A673 (cell line): ENCODE measurements at regions not wholly inside any gene's neighbourhood (a gene's known extent, or its start where the extent isn't known, plus 50 kb on each side); places are given as distances from the start of the nearest gene placed in this dataset.

Source experiments
- BruUV-seq: library from RNA; stranded (reverse); fragments of 400-500 nt; replicated peaks from 2 replicates; lab custom pipeline; 2021; lab: Mats Ljungman, UMichigan
- CTCF ChIA-PET: fragments of 300-600 bp; sonication (Branson Sonifier 250); formaldehyde crosslinking; loops from one replicate; lab custom pipeline; 2022; ENCODE audit warnings: antibody characterized with exemption; lab: Charles Lee
- POLR2A ChIA-PET: fragments of 300-600 bp; sonication (Branson Sonifier 250); formaldehyde crosslinking; loops from one replicate; lab custom pipeline; 2022; ENCODE audit warnings: antibody characterized with exemption; ENCODE audit not compliant: low non-redundant PET; lab: Charles Lee
- DNase-seq: peaks from one replicate; pipeline ENCODE4 v3.0.0-alpha.2; 2015; ENCODE audit warnings: low spot score
- H3K27ac ChIP-seq: fragments of 200-600 bp; sonication (generic); 2 replicates; pipeline ENCODE4 v1.5.1; 2016; ENCODE audit warnings: mixed run types, low read depth, mild to moderate bottlenecking, mixed read lengths, antibody characterized with exemption, low read length; ENCODE audit not compliant: poor library complexity, severe bottlenecking
- H3K27me3 ChIP-seq: fragments of 200-600 bp; sonication (generic); replicated peaks from 2 replicates; pipeline ENCODE4 v1.6.1; 2017; ENCODE audit warnings: mixed run types, low read depth, mild to moderate bottlenecking, mixed read lengths, antibody characterized with exemption, low read length; ENCODE audit not compliant: insufficient read depth, poor library complexity
- H3K36me3 ChIP-seq: fragments of 200-600 bp; sonication (generic); 2 replicates; pipeline ENCODE4 v1.6.1; 2016; ENCODE audit warnings: mixed run types, mild to moderate bottlenecking, mixed read lengths, antibody characterized with exemption, low read length; ENCODE audit not compliant: insufficient read depth, poor library complexity, severe bottlenecking
- H3K4me1 ChIP-seq: fragments of 200-600 bp; sonication (generic); 2 replicates; pipeline ENCODE4 v1.6.1; 2017; ENCODE audit warnings: mixed run types, mild to moderate bottlenecking, mixed read lengths, antibody characterized with exemption, low read length; ENCODE audit not compliant: insufficient read depth, poor library complexity, severe bottlenecking
- H3K4me3 ChIP-seq: fragments of 200-600 bp; sonication (generic); 2 replicates; pipeline ENCODE4 v1.5.1; 2016; ENCODE audit warnings: low read depth, mixed run types, mild to moderate bottlenecking, mixed read lengths, low read length; ENCODE audit not compliant: poor library complexity, severe bottlenecking
- H3K9me3 ChIP-seq: fragments of 200-600 bp; sonication (generic); 2 replicates; pipeline ENCODE4 v1.6.1; 2016; ENCODE audit warnings: mixed run types, low read depth, mild to moderate bottlenecking, mixed read lengths, antibody characterized with exemption, low read length; ENCODE audit not compliant: poor library complexity, severe bottlenecking
- EZH2 ChIP-seq: fragments of 200-600 bp; sonication (generic); IDR thresholded peaks from 2 replicates; pipeline ENCODE4 v1.6.1; 2017; ENCODE audit warnings: borderline replicate concordance, low read depth, mild to moderate bottlenecking, mixed read lengths, antibody characterized with exemption, low read length; ENCODE audit not compliant: poor library complexity, severe bottlenecking
- intact Hi-C: fragments of 100-400 bp; cut with micrococcal nuclease; formaldehyde crosslinking; loops from one replicate; pipeline ENCODE4 v1.10.0; 2022; ENCODE audit not compliant: unreplicated experiment
- TF ChIP-seq, protein P1 (sequence below): fragments of 300-800, 200-600 bp; sonication (generic); conservative IDR thresholded peaks from 2 replicates; pipeline ENCODE4 v1.5.1; 2017; ENCODE audit warnings: low read depth, mild to moderate bottlenecking, antibody characterized with exemption, low read length, moderate library complexity, mixed read lengths

DNA sequence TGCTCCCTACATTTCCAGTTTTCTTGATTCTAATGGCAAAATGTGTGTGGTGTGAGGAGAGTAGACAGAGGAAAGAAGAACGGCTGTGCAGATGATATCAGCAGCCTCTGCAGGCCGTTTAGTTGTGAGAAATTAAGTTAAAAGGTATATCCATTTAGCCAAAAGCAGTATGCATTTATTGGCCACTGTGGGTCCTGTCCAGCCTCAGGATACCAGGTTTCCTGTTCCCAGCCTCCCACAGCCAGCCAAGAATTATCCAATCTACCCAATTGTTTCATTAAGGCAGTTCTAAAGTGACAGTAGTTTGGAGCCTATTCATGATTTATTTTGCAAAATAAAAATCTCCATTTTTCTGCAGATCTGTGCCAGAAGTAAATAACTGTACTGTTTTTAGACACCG is 107.5 kb downstream of the TMEM18 start:
- no TSS peak for BruUV-seq
- no peaks in the 10 kb centered on the region for H3K36me3 ChIP-seq
- DNase-seq: no peak
- H3K4me3 ChIP-seq: no peak overlapping the region
- TF ChIP-seq, protein P1, sequence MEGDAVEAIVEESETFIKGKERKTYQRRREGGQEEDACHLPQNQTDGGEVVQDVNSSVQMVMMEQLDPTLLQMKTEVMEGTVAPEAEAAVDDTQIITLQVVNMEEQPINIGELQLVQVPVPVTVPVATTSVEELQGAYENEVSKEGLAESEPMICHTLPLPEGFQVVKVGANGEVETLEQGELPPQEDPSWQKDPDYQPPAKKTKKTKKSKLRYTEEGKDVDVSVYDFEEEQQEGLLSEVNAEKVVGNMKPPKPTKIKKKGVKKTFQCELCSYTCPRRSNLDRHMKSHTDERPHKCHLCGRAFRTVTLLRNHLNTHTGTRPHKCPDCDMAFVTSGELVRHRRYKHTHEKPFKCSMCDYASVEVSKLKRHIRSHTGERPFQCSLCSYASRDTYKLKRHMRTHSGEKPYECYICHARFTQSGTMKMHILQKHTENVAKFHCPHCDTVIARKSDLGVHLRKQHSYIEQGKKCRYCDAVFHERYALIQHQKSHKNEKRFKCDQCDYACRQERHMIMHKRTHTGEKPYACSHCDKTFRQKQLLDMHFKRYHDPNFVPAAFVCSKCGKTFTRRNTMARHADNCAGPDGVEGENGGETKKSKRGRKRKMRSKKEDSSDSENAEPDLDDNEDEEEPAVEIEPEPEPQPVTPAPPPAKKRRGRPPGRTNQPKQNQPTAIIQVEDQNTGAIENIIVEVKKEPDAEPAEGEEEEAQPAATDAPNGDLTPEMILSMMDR: no peak
- TF ChIP-seq EZH2: no peak
- H3K4me1 ChIP-seq: no peaks in the 10 kb centered on the region
- peaks cover 25% of the 10 kb centered on the region for H3K27me3 ChIP-seq
- CTCF ChIA-PET: no interaction called here
- no peaks in the 10 kb centered on the region for H3K9me3 ChIP-seq
- POLR2A ChIA-PET: no interaction called here
- intact Hi-C loops: no loop called here
- H3K27ac ChIP-seq: no peak overlapping the region

DNA sequence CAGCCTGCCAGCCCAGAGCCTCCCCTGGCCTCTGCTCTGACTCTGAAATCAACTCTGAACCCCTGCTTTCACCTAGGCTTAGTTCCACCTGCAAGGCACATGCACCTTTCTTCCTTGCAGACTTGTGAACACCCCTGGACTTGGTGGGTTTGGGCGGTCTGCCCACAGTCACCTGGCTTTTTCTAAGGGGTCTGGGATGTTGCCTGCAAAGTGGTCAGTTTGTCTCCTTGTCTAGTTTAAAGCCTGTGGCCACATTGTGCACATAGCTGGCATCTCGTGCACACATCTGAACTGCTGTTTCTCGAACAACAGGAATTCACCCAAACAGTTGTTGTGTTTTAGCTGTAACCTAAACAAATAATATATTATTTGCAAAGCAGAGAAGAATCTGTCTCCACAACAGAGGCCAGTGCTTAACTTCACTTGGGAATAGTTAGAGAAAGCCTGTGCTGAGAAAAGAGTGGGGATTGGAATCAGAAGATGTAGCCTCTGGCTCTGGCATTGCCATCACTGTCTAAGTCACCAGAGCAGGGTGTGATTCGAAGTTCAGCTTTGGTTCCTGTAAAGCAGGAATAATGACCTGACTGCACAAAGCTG is 108.5 kb downstream of the TMEM18 start:
- no peaks in the 10 kb centered on the region for H3K4me1 ChIP-seq
- TF ChIP-seq EZH2: no peak
- no TSS peak for BruUV-seq
- no peaks in the 10 kb centered on the region for H3K9me3 ChIP-seq
- H3K27me3 ChIP-seq: peaks cover 25% of the 10 kb centered on the region
- intact Hi-C loops: no loop called here
- no peaks in the 10 kb centered on the region for H3K36me3 ChIP-seq
- POLR2A ChIA-PET: no interaction called here
- no peak overlapping the region for H3K27ac ChIP-seq
- no peak for DNase-seq
- CTCF ChIA-PET: no interaction called here
- no peak overlapping the region for H3K4me3 ChIP-seq

DNA sequence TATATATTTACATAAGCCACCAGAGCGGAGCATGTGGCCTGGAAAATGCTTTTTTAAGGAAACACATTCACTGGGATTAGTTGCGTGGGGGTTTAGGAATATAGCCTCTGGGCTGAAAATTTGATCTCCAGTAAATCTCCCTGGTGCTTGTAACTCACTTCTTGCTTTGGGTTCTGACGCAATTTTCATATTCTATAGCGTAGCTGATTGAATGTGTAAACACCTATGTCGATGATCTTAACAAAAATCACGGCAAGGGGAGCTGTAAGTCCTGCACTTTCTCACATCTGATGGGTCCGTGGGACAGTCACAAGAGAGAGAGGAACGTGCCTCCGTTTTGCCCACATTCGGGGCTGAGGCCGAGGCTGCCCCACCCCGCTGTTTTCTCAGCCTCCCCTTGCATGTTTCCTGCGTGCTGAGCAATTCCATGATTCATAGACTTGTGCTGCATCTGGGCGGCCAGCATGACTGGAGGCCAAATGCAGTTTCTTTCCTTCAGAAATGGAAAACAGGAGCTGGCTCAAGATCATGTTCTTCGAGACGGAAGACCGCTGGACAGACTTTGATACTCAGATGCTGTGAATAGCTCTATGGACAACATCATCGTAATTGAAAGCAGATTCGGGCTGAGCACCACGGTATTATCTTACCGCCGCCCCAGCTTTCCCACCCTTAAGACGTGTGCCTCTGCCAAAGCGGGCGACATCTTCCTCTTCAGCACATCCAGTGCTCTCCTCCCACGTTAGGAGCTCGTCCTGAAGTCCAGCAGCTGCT is 109.2 kb downstream of the TMEM18 start:
- ChIA-PET POLR2A (no interaction called here), CTCF (no interaction called here)
- H3K4me1 ChIP-seq: no peaks in the 10 kb centered on the region
- peaks cover 25% of the 10 kb centered on the region for H3K27me3 ChIP-seq
- H3K36me3 ChIP-seq: no peaks in the 10 kb centered on the region
- H3K27ac ChIP-seq: no peak overlapping the region
- H3K9me3 ChIP-seq: no peaks in the 10 kb centered on the region
- intact Hi-C loops: no loop called here
- DNase-seq: peak; percentile 4
- BruUV-seq: no TSS peak
- no peak overlapping the region for H3K4me3 ChIP-seq
- TF ChIP-seq EZH2: no peak

DNA sequence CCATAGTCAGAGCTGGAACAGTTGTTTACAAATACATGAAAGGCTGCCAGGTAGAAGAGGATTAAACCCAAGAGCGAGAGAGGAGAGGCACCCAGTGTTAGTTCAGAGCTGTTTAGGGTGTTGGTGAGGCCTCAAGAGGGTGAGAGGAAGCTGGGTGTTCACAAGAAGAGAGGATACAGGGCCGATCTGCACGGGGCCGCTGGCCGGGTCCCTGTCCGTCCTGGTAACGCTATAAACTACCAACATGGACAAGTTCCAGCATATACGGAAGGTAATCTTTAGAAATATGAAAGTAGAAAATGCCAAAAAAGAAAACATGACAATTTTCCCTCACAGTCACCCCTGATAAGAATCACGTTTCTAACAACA is 109.7 kb downstream of the TMEM18 start:
- Histone ChIP-seq H3K36me3 (no peaks in the 10 kb centered on the region), H3K4me1 (no peaks in the 10 kb centered on the region), H3K9me3 (no peaks in the 10 kb centered on the region), H3K27ac (no peak overlapping the region), H3K27me3 (peaks cover 25% of the 10 kb centered on the region), H3K4me3 (no peak overlapping the region)
- ChIA-PET CTCF (no interaction called here), POLR2A (no interaction called here)
- intact Hi-C loops: no loop called here
- DNase-seq: no peak
- BruUV-seq: no TSS peak
- no peak for TF ChIP-seq EZH2
- TF ChIP-seq, protein P1: no peak
